Activated CD4-positive, CD25-positive, alpha-beta regulatory T cell (primary cell): ENCODE measurements at regions not wholly inside any gene's neighbourhood (a gene's known extent, or its start where the extent isn't known, plus 50 kb on each side); places are given as distances from the start of the nearest gene placed in this dataset.

Experiments used
- DNase-seq, 4 experiments: peaks; one replicate each; lab custom pipeline; 2025; lab: John Stamatoyannopoulos, UW

DNA sequence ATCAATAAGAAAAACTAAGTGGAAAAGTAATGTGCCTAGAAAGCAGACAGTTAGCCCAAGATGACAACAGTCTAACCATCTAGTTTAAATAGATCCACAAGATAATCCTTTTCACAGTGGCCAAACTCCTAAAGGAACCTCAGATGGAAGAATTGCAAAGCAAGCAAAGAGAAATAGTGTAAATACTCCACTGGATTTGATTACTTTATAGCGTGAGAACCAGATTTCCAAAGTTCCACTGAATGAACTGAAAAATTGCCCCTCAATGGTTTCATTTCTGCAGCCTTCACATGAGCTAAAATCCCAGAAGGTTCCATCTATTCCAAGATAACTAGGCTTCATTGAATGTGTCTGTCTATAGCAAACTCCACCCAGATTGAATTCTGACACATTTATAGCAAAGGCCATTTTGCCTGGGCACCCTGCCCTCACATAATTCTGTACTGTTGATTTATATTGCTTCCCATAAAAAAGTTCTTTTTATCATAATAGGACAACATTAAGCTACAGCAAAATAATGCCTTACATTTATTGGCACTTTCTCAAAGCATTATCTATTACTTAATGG lies 129.7 kb upstream of the THBS1 start:
- DNase-seq, result no peak

DNA sequence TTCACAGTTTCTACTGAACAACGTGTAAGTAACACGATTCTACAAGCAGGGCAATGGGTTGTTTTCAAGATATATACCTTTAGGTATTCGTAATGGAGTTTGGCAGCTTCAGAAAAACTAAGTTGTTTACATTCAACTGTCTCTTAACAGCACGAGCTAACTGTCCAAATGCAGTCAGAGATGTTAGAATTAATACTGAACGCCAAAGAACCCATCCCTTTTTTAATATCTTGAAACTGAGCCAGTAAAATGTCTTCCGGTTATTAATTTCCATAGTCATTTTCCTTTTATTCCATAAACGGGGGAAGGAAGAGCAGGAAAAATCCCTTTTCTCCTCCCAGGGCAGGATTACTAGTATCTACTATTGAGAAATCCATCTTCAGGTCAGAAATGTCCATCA lies 129.0 kb upstream of the THBS1 start:
- no peak for DNase-seq

DNA sequence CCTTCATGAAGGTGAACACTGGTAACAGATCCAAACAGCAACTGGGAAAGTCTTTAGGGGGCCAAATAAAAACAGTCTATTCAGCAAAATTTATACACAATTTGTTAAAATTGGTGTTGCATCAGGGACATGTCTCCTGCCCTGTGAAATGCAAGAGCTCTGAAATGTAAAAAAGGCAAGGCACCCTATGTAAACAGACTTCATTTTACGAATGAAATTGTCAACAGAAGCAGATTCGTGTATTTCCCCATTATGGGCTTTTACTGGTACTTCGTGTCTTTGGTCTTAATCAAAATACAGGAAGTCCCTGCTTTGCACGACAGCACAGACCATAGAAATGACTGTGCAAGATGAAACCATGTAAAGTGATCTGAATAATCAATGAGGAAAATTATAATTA lies 127.3 kb upstream of the THBS1 start:
- DNase-seq, result no peak

DNA sequence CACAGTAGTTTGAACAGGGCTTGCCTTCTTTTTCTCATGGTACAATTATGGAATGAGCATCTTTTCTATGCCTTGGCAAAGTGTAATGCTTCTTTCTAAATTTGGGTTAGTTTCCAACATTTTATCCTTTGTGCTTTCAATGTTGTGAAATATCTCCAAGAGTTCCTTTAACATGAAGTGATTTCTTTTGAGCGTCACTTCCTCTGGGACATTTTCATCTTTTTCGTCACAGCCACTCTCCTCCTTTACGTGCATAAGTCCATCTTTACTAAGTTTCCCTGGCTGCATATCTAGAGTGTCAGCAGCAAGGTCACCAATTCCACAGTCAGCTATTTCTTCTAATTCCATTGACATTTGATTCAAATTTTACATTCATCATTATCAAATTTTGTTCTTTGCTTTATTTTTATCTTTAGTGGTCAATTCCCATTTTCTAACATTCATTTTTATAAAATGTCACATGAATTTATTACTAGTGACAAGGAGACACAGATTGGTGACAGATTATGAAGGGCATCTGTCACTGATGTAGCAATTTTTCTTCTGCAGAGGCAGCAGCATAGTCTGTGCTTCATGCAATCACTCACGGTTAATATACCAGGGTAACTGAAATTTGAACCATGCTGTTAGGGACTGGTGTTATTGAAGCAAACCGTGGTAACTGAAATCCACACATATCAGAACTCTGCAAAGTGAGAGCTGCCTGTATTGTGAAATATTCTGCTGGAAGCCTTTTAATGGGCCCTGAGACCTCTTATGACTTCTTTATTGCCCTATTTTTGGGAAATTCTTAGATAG lies 126.5 kb upstream of the THBS1 start:
- DNase-seq, result no peak

DNA sequence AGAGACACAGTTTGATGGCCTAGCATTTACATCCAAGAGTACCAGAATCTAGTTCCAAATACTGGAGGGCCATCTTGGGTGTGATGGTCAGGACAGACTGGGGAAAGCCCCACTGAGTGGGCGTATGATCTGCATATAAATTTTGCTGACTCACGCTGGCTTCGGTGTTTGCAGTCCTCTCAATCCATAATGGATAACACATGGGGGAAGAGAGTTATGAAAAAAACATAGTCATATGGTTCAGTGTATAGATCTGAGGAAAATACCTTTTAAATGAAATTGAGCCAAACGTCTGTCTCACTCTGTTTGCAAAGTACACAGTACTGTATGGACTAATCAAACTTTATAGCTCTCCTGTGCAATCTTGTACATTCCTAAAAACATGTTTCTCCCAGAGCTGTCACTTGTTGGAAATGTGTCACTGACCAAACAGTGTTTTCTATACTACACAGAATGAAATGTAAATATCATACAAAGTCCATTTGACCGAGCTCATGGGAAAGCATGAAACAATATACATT lies 125.3 kb upstream of the THBS1 start:
- no peak for DNase-seq

DNA sequence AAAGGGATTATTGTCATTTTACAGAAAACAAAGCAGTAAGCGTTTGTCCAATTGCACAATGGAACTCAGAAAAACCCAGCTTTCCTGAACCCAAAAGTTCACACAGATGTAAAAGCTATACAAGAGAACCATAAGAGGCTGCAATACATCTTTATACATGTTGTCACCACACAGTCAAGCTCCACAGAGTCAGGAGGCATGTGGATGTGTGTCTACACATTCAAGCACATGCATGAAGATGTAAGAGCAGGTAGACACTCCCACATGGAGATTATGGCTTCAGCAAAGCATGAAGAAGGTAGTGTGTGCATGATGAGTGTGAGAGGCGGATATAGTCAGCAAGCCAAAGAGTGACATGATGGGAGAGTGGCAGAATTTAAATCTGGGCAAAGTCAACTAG lies 124.7 kb upstream of the THBS1 start:
- no peak for DNase-seq

DNA sequence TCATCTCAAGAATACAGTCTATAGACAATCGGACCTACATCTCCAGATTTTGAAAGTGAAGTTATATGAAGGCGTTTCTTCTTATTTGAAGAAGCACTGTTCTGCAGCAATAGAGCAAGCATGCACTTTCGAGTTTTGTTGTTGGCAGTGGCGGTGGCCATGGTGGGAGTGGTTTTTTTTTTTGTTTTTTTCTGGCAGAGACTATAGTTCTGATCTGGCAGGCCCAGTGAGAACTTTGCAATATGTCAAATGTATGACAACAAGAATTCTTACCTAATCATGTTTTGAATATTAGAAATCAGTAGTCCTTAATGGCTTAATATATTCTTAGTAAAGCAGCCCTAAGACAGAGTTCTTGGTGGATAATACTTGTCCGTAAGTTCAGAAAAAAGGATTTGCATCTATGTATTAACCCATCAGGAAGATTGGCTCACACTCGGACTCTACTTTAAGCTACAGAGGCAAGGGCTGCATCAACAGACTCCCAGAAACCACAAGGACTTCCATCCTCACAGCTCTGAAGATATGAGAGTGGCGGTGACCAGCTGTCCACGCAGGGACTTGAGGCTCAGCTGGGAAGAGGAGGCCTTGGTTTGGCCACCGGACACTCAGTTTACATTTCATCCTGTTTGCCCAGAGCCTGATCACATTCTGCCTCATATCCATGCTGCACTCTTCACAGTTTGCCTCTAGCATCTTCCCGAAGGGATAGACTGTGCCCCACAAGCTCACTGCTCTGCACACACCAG lies 124.1 kb upstream of the THBS1 start:
- no peak for DNase-seq

DNA sequence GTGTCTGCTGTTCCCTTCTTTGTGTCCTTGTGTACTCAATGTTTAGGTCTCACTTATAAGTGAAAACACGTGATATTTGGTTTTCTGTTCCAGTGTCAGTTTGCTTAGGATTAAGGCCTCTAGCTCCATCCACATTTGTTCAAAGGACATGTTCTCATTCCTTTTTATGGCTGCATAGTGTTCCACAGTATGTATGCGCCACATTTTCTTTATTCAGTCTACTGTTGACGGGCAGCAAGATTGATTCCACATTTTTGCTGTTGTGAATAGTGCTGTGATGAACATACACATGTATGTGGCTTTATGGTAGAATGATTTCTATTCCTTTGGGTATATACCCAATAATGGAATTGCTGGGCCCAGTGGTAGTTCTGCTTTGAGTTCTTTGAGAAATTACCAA lies 122.7 kb upstream of the THBS1 start:
- DNase-seq, result no peak

DNA sequence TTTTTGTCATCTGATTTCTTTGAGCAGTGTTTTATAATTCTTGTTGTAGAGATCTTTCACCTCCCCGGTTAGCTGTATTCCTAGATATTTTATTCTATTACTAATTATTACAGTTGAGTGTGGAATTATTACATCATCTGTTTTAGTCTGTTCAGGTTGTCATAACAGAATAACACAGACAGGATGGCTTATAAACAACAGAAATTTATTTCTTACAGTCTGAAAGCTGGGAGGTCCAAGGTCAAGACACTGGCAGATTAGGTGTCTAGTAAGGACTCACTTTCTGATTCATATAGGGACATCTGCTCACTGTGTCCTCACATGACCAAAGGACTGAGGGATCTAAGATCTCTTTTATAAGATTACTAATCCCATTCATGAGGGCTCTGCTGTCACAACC lies 121.3 kb upstream of the THBS1 start:
- DNase-seq, result no peak

DNA sequence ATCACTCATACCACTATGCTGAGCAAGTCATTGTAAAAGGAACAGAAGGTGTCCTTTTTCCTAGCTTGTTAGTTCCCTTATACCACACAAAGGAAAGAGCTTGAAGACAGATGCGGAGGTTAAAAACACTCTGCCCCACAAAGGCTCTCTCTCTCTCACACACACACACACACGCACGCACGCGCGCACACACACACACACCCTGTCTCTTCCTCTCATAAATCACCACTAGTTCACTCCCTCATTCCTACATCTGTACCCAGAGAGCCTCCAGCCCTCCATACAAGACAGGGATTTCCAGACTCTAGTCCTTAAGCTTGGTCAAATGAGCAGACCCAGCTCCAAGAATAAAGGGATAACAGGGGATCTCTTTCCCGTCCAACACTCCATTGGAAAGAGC lies 120.1 kb upstream of the THBS1 start:
- no peak for DNase-seq

DNA sequence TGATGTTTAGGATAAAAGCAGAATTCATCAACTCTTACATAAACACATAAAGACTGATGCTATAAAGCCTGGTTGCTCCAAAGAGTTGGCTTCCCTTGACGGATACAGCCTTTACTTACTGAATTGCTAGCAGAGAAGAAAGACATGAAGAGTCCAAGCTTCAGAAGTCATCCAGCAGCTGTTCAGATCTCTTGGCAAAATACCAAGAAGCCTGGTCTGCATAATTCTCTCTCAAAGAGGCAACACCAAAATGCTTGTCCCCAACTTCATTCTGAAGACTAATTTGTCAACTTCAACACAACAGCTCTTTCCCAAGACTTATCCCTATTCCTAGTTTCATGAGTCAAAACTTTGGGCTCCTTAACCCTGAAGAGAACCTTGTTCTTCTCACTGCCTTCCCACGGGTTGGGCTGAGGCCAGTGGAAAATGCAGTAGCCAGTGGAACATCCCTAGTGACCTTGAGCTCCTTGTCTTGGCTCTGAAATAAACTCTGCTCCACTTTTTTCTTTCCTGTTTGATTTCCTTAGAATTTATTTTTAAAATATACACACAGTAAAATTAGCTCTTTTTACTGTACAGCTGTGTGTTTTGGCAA lies 119.2 kb upstream of the THBS1 start:
- DNase-seq, result no peak

DNA sequence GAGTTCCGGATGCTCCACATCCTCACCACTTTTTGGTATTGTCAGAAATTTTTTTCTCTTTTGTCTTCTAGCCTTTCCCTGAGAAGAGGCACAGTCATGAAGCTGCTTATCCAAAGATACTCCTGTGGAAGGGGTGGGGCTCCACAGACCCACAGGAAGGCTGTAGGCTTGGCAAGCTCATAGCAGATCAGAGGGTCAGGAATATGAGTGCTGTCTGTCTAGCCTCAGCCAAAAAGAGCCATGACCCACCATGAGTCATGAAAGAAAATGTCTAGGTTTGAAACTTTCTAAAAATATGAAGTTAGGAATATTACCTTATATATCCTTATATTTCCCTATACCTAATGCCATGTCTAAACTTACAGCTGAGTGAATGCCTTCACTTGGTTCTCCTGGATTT lies 118.2 kb upstream of the THBS1 start:
- no peak for DNase-seq

DNA sequence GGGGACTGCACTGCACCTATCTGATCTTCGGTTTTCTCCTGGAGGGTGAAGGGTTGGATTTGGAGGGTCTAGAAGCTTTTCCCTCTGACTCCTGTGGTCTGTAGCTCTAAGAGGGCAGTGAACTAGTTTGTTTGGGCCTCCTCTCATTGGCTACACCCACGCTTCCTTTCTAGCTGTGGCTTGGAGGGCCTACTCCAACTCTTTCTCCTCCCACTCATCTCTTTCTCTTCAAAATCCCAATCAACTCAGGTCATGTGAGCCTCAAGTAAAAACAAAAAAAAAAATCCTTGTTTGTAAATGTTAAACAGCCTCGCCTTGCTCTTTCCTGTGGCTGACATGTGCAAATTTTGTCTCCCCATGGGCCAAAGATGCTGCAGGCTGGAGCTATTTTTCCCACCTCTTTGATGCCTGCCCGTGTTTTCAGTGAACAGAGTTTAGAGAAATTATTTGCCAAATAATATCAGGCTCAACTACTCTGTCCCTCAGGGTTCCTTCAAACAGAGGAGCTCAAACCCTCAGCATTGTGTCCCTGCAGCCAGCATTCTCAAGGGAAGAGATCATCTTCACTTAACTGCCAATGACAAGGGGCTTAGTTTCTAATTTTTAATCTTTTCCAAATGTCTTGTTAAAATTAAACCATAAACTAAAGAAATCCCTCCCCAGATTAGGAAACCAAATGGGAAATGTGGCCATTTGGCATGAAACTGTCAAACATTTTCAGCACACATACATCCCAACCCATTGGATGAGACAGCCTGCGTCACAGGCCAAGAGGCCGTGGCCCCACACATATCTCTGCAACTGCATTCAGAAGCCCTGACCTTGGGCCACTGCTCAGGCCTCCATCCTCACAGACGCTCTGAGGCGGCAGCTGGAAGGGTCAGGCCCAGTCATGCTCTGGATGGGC lies 114.8 kb upstream of the THBS1 start:
- DNase-seq, result no peak

DNA sequence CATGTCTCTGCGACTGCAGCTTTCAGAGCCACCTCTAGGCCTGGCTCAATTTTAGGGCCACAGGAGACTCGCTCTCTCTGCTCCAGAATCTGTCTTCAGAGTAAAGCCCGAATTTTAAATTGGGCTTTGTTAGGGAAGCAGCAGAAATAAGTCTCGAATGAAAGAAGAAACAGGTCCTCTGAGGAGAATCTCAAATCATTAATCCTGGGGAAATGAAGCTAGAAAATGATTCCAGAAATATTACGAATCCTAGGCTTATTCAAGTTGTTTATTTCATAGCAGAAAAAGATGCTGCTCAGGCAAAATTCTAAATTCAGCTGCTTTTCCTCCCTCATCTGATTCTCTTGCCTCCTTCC lies 114.2 kb upstream of the THBS1 start:
- DNase-seq, result no peak

DNA sequence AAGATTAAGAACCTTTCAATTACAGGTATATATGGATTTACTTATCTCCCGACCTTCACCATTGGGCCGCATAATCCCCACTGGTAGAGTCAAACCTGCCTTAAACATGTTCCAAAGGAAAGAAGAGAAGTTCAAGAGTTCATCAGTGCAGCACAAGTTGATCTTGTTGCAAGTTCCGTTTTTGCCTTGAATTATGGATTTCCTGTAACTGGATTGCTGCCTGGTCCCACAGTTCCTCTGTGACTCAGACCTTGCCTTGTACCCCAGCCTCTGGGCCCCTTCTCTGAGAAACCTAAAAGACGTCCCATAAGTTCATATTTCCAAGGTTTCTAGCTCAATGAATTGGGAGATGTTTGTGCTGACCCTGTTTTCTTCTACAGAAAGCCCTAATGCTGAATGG lies 112.5 kb upstream of the THBS1 start:
- DNase-seq, result no peak

DNA sequence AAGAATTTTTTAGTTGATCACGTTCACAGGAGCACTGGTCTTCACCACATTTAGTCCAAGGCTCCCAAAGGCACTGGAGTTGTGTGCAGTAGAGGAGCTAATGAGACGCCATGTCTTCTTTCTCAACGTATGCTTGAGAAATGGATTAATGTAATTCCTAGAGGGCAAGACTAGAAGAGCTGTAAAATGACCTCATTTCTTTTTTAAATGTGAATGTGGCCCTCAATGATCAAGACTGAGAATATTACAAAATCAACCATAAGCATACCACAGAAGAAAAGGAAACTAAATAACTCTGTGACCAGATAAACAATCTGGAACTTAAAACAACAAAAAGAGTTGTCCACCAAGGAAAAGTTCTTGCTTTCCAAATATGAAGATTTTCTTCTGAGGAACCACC lies 112.1 kb upstream of the THBS1 start:
- no peak for DNase-seq

DNA sequence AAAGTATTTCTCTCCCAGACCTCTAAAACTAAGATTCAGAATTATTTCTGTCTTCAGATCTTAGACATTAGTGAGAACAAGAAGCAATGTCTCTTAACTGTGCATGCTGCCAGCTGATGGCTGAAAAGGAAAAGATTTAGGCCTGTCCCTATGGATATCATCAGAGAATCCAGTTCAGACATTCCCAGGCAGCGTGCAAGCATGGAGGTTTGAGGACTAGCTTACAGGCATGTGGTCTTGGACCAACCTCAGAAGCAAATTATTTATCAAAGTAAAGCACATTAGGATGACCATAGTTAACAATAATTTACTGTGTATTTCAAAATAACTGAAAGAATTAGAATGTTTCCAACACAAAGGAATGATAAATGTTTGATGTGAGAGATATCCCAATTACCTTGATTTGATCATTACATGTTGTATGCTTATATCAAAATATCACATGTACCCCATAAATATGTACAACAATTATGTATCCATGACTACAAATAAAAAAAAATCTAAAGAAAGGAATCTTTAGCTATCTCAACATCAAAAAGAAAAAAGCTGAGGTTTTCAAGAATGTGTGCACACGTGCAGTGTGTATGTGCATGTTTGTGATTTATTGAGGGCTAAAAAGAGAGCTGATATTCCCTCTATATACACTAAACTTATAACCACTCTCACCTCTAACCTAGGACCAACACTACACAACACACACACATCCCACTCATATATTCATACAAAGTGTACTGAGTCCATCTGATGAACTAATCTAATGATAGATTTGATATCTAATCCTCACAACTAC lies 108.9 kb upstream of the THBS1 start:
- no peak for DNase-seq

DNA sequence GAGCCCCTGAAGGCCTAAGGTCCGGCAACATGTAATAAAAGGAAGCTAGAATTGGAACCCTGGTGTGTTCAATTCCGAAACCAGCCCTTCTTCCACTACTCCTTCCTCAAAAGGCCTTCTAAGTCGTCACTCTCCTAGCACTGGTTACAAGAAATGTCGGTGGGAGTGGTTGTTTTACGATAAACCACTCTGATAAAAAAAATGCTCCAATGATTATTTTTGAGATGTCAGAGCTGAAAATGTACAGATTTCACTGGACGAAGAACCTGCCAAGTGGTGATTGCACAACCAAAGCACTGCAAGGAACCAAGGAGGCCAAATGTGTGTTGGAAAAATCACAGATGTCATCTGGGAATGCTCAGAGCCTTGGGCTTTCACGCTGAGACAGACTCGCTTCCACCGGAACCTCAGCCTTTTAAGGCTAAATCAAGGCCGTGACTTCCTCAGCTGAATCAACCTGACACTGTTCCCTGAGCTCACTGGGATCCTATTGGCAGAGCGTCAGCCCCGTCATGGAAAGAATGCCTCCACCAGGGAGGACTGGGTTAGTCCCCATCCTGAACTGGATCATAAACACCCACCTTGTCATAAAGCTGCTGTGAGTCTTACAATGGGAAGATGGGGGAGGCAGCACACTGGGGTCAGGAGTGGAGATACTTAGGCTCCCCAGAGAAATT lies 108.1 kb upstream of the THBS1 start:
- DNase-seq, result no peak

DNA sequence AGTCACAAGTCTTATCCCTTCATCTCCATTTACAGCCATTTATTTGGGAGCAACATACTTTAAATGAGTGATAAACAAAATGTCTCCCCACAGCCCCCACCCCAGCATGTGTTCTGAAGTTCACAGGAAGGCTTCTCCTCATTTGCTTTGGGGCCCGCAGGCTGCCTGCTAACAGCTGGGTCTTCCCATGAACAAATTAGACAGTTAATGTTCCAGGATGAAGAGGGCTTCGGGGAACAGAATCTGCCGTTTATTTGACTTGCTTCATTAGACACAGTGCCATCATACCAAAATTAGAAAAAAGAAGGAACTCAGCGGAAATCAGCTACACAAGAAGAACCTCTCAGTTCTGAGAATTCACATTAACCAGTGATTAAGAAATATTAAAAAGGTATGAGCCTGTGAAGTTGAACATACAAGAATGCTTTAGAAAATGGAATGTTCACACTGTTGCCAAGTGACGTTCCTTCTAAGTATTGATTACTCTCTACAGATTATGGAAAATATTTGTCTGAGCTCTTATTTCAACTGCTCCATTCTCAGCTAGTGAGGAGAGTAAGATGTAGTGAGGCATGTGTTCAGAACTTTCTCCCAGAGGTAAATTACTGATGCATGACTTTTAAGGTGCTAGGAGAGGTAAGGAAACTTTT lies 107.5 kb upstream of the THBS1 start:
- DNase-seq, result no peak

DNA sequence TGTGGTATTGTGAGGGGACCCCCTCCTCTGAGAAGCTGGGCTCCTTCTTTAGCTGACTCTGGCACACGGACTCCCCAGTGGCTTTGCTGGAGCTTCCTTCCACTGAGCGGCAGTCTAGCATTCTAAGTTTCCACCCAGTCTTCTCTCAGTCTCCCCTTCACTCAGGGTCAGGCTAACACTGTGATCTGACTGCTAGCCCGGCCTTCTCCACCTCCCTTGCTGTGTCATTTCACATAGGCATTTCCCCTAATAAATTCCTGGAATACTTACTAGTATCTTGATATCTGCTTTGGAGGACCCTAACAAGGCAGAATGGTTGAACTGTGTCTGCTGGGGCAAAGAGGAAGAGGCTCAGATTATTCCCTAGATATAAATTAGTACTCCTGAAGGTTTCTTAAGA lies 106.2 kb upstream of the THBS1 start:
- no peak for DNase-seq
